ENCODE measurements at regions not wholly inside any gene's neighbourhood (a gene's known extent, or its start where the extent isn't known, plus 50 kb on each side); places are given as distances from the start of the nearest gene placed in this dataset.

DNA sequence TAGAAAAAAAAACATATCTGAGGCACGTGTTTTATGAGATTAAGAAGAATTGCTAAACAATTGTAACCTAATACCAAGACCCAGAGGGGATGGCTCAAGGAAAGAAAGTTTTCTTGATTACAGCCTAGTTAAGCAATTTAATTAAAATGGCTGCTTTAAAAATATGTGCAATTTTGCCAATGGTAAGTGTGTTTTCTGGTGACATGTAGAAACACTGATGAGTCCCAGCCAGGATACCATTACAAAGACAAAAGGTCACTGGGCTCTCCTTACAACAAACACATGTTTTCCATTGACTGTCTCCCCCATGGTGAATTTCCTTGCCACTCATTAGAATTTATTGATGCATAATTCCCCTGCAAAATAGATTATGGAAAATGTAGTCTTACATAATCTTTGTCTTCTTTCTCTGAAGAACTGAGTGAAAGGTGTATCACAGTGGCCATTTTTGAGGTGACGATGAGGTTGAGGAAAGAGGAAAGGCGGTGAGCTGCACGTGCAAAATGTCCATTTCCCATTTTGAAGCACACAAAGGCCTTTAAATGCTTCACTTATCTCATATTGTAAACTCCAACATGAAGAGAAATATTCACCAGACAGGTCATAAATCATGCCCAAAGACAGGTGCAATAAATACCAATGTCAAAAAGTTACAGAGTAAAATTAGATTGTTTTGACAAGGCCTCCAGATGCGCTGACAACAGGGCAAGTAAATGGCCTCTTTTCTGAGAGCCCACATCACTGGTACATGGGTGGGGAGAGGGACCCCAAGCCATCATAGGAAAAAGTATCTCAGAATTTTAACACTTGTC lies 696.9 kb downstream of the KCNJ2 start:
- Histone ChIP-seq H3K27ac (ENCODE audit: low read length) (no peak overlapping the region), H3K4me1 (ENCODE audit: control insufficient read depth in 1 of 2, insufficient read depth in 2 of 2, low read length in 2 of 2) (no peaks in the 10 kb centered on the region), H3K4me3 (ENCODE audit: low read depth in 1 of 2, low read length in 2 of 2) (no peak overlapping the region), H3K9me3 (ENCODE audit: control insufficient read depth in 1 of 2, low read length in 2 of 2) (no peaks in the 10 kb centered on the region), H3K36me3 (ENCODE audit: control insufficient read depth in 1 of 2, insufficient read depth in 2 of 2, low read length in 2 of 2) (no peaks in the 10 kb centered on the region), H3K27me3 (ENCODE audit: low read depth, low read length) (no peaks in the 10 kb centered on the region)

DNA sequence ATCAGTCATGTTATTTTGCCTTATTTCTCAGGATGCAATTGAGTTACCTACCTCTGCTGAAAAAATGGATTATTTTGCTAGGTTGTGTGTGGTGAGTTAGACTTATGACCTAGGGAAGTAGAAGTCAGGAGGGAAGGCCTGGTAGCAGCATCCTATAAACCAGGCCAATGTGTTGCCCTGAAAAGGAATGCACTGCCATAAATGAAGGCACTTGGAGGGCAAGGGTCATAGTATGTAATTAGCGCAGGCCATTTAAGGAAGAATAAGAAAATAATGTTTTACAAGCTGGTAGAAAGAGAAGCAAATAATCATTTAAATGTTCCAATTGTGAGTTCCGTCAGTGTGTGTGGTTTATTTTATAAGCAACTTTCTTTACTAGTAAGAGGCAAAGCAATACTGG lies 698.8 kb downstream of the KCNJ2 start:
- Histone ChIP-seq H3K9me3 (ENCODE audit: control insufficient read depth in 1 of 2, low read length in 2 of 2) (no peaks in the 10 kb centered on the region), H3K4me3 (ENCODE audit: low read depth in 1 of 2, low read length in 2 of 2) (no peak overlapping the region), H3K27ac (ENCODE audit: low read length) (no peak overlapping the region), H3K4me1 (ENCODE audit: control insufficient read depth in 1 of 2, insufficient read depth in 2 of 2, low read length in 2 of 2) (no peaks in the 10 kb centered on the region), H3K27me3 (ENCODE audit: low read depth, low read length) (no peaks in the 10 kb centered on the region), H3K36me3 (ENCODE audit: control insufficient read depth in 1 of 2, insufficient read depth in 2 of 2, low read length in 2 of 2) (no peaks in the 10 kb centered on the region)

DNA sequence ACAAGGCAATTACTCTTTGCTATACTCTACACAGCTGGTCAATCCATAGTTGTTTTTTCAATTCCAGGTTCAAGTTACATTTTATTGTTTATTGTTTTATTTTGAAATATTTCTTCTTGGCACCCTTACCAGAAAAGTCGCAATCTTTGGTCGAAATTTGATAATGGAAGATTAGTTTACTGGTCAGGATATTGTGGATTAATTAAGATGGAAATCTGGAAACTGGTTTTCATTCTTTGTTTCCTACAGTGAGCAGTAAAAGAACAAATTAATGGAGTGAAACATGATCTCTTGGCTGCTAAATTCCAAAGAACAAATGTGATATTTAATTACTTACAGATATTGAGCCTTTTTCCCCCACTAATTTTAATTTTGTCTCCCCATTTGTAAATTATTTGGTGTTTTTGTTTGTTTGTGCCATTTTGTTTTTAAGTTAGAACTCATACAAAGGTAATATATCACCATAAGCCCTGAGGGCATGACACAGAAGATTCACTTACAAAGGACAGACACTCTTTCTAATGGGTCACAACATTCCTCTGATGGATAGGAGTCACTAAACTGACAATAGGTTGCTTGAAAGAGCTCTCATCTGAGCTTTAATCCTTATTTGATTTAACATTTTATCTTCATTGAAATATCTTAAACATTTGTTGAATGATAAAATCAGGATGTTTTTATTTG lies 700.2 kb downstream of the KCNJ2 start:
- Histone ChIP-seq H3K36me3 (ENCODE audit: control insufficient read depth in 1 of 2, insufficient read depth in 2 of 2, low read length in 2 of 2) (no peaks in the 10 kb centered on the region), H3K27me3 (ENCODE audit: low read depth, low read length) (no peaks in the 10 kb centered on the region), H3K27ac (ENCODE audit: low read length) (no peak overlapping the region), H3K4me1 (ENCODE audit: control insufficient read depth in 1 of 2, insufficient read depth in 2 of 2, low read length in 2 of 2) (no peaks in the 10 kb centered on the region), H3K9me3 (ENCODE audit: control insufficient read depth in 1 of 2, low read length in 2 of 2) (no peaks in the 10 kb centered on the region), H3K4me3 (ENCODE audit: low read depth in 1 of 2, low read length in 2 of 2) (no peak overlapping the region)

DNA sequence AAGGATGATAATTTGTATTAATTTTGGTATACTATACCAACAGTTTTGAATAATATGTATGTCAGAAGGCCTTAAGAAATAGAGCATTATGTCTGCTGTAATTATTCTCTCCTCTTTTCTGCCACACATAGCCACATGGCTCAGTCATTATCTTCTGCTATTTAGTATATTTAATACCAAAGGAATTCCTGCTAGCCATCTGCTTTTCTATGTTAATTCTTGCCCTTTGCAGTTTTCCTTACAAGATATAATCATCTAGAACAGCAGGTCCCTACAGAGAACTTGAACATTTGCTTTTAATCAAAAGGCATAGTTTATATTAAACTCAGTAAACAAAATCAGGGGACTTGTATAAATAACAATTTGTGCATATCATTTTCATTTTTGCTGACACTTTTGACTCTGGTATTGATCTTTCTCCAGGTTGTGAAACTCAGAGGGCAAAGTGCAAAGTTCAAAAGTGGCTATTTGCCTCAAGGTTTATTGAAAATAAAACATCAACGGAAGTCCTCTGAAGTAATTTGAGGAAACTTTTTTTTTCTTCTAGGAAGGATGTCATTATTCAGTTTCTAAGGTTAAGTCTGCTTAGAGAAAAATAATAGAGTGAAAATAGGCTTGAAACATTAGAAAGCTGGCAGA lies 702.0 kb downstream of the KCNJ2 start:
- Histone ChIP-seq H3K4me1 (ENCODE audit: control insufficient read depth in 1 of 2, insufficient read depth in 2 of 2, low read length in 2 of 2) (no peaks in the 10 kb centered on the region), H3K9me3 (ENCODE audit: control insufficient read depth in 1 of 2, low read length in 2 of 2) (no peaks in the 10 kb centered on the region), H3K27me3 (ENCODE audit: low read depth, low read length) (no peaks in the 10 kb centered on the region), H3K4me3 (ENCODE audit: low read depth in 1 of 2, low read length in 2 of 2) (no peak overlapping the region), H3K36me3 (ENCODE audit: control insufficient read depth in 1 of 2, insufficient read depth in 2 of 2, low read length in 2 of 2) (no peaks in the 10 kb centered on the region), H3K27ac (ENCODE audit: low read length) (no peak overlapping the region)

DNA sequence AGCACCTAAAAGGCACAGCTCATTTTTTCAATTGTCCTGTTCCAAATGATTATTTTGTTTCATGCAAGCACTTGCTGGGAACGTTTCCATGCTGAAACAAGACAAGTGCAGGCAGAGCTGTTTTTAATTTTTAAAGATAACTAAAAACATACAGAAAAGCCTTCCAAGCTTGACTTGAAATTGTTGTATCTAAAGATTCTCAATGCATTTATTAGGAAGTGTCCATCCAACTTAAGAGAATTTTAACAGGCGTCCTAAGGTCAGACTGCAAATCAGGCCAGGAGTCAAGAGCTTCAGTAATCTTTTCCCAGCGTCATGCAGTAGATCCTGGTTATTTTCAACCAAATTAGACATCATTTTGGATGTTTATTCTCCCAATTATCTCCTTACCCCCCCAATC lies 702.8 kb downstream of the KCNJ2 start:
- Histone ChIP-seq H3K4me1 (ENCODE audit: control insufficient read depth in 1 of 2, insufficient read depth in 2 of 2, low read length in 2 of 2) (no peaks in the 10 kb centered on the region), H3K4me3 (ENCODE audit: low read depth in 1 of 2, low read length in 2 of 2) (no peak overlapping the region), H3K27ac (ENCODE audit: low read length) (no peak overlapping the region), H3K27me3 (ENCODE audit: low read depth, low read length) (no peaks in the 10 kb centered on the region), H3K9me3 (ENCODE audit: control insufficient read depth in 1 of 2, low read length in 2 of 2) (no peaks in the 10 kb centered on the region), H3K36me3 (ENCODE audit: control insufficient read depth in 1 of 2, insufficient read depth in 2 of 2, low read length in 2 of 2) (no peaks in the 10 kb centered on the region)

DNA sequence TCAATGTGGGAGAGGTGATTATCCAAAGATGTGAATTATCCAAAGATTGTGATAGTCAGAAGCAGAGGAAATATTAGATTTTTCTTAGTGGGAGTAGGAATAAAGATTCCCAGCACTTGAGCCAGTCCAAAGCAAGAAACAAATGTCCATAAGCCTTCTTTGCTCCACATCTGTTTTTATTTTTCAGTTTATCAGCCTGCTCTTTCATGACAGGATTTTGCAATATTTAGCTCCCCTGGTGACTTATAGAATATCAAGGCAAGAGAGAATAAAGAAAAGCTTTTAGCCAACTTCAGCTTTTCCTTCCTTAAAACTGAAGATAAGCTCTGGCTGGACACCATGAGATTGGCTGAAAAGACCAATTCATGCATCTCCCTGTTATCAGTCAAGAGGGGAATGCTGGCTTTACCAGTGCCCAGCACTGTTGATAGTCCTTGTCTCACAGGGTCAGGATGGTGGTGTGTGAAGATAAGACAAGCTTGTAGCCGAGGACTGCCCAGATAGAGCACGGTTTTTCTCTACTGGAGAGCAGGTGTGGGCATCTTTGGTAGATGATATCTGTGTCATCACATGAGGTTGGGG lies 706.5 kb downstream of the KCNJ2 start:
- no peaks in the 10 kb centered on the region for H3K36me3 ChIP-seq (ENCODE audit: control insufficient read depth in 1 of 2, insufficient read depth in 2 of 2, low read length in 2 of 2)
- no peaks in the 10 kb centered on the region for H3K27me3 ChIP-seq (ENCODE audit: low read depth, low read length)
- H3K9me3 ChIP-seq (ENCODE audit: control insufficient read depth in 1 of 2, low read length in 2 of 2) = no peaks in the 10 kb centered on the region
- H3K4me3 ChIP-seq (ENCODE audit: low read depth in 1 of 2, low read length in 2 of 2) = no peak overlapping the region
- no peak overlapping the region for H3K27ac ChIP-seq (ENCODE audit: low read length)
- no peaks in the 10 kb centered on the region for H3K4me1 ChIP-seq (ENCODE audit: control insufficient read depth in 1 of 2, insufficient read depth in 2 of 2, low read length in 2 of 2)

DNA sequence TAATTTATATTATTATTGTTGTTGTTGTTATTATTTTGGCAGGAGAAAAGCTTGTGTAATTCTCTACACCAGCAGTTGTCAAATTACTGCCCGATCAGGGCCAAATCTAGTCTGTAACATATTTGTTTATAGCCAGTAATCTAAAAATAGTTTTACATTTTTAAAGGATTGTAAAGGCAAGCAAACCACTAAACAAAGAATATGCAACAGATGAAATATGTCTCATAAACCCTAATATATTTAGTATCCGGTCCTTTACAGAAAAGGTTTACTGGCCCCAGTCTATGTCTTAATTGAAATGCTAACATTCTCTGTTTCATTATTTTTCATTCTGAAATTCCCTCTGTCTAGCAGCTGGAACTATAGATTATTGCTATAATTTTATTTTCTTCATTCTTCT lies 709.5 kb downstream of the KCNJ2 start:
- no peaks in the 10 kb centered on the region for H3K36me3 ChIP-seq (ENCODE audit: control insufficient read depth in 1 of 2, insufficient read depth in 2 of 2, low read length in 2 of 2)
- no peaks in the 10 kb centered on the region for H3K27me3 ChIP-seq (ENCODE audit: low read depth, low read length)
- H3K9me3 ChIP-seq (ENCODE audit: control insufficient read depth in 1 of 2, low read length in 2 of 2) = no peaks in the 10 kb centered on the region
- H3K4me3 ChIP-seq (ENCODE audit: low read depth in 1 of 2, low read length in 2 of 2) = no peak overlapping the region
- H3K4me1 ChIP-seq (ENCODE audit: control insufficient read depth in 1 of 2, insufficient read depth in 2 of 2, low read length in 2 of 2) = no peaks in the 10 kb centered on the region
- H3K27ac ChIP-seq (ENCODE audit: low read length) = no peak overlapping the region

DNA sequence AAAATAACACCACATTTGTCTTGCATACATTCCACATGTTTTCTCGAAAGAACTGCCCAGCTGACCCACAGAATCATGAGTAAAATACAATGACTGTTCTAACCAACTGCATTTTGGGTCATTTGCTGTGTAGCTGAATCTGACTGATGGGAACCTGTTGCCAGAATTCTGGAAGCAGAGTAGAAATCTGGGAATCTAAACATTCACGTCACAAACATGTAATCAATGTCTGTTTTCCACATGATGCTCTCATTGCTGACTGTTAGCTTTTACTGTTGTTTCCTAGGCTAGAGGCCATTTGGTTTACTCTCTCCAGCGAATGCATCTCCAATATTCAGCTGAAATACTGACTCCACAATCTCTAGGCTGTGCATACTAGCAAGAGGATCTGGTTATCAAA lies 710.1 kb downstream of the KCNJ2 start:
- Histone ChIP-seq H3K4me1 (ENCODE audit: control insufficient read depth in 1 of 2, insufficient read depth in 2 of 2, low read length in 2 of 2) (no peaks in the 10 kb centered on the region), H3K27ac (ENCODE audit: low read length) (no peak overlapping the region), H3K36me3 (ENCODE audit: control insufficient read depth in 1 of 2, insufficient read depth in 2 of 2, low read length in 2 of 2) (no peaks in the 10 kb centered on the region), H3K9me3 (ENCODE audit: control insufficient read depth in 1 of 2, low read length in 2 of 2) (no peaks in the 10 kb centered on the region), H3K4me3 (ENCODE audit: low read depth in 1 of 2, low read length in 2 of 2) (no peak overlapping the region), H3K27me3 (ENCODE audit: low read depth, low read length) (no peaks in the 10 kb centered on the region)

DNA sequence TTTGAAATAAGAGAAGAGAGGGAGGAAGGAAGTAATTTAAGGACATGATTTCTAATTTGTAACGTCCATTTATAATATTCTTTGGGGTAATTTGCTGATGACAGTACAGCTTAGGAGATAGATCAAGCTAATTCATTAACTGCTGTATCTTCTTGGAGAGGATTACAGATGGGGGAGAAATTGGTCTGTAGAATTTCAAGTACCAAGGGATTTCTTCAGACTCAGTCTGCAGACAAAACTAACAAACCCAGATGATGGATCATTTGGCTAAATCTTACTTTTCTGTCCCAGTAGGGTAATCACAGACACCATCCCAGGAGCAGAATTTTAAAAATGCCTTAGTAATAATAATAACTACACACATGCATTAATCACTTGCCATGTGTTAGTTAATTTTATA lies 711.8 kb downstream of the KCNJ2 start:
- Histone ChIP-seq H3K9me3 (ENCODE audit: control insufficient read depth in 1 of 2, low read length in 2 of 2) (no peaks in the 10 kb centered on the region), H3K36me3 (ENCODE audit: control insufficient read depth in 1 of 2, insufficient read depth in 2 of 2, low read length in 2 of 2) (no peaks in the 10 kb centered on the region), H3K4me3 (ENCODE audit: low read depth in 1 of 2, low read length in 2 of 2) (no peak overlapping the region), H3K27ac (ENCODE audit: low read length) (no peak overlapping the region), H3K27me3 (ENCODE audit: low read depth, low read length) (no peaks in the 10 kb centered on the region), H3K4me1 (ENCODE audit: control insufficient read depth in 1 of 2, insufficient read depth in 2 of 2, low read length in 2 of 2) (no peaks in the 10 kb centered on the region)

DNA sequence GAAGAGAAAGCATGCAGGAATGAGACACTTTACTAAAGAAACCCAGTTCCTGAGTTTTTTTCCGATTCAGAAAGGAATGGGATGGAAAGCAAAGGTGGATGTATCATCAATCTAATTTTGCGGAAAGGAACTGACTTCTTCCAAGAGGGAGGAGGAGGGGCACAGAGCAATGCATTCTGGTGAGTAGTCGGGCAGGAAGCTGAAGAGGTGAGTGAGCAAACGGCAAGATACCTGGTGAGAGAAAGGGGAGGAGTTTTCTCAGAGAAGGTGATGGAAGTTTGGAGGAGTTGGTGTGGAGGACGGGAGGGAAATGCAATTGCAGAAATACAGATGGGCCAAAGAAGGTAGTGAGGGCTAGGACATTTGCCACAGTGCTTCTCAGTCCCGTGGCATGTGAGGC lies 713.2 kb downstream of the KCNJ2 start:
- H3K4me3 ChIP-seq (ENCODE audit: low read depth in 1 of 2, low read length in 2 of 2) = no peak overlapping the region
- H3K27ac ChIP-seq (ENCODE audit: low read length) = no peak overlapping the region
- no peaks in the 10 kb centered on the region for H3K9me3 ChIP-seq (ENCODE audit: control insufficient read depth in 1 of 2, low read length in 2 of 2)
- H3K36me3 ChIP-seq (ENCODE audit: control insufficient read depth in 1 of 2, insufficient read depth in 2 of 2, low read length in 2 of 2) = no peaks in the 10 kb centered on the region
- no peaks in the 10 kb centered on the region for H3K27me3 ChIP-seq (ENCODE audit: low read depth, low read length)
- no peaks in the 10 kb centered on the region for H3K4me1 ChIP-seq (ENCODE audit: control insufficient read depth in 1 of 2, insufficient read depth in 2 of 2, low read length in 2 of 2)

DNA sequence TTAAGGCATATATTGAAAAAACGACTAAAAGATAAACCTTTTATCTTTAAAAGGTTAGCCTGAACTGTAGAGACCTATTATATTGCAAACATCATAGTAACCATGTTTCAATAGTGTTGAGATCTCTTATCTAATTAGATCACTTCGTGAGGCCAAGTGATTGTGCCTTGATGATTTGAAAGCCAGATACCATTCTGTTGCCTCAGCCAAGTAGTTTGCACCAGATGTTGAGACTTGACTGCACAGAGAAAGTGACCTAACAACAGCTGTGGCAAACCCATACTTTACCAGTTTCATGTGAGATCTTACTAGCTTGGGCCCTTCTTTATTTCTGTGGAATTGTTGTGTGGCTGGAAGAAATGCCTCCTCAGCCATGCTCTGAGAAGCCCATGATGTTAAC lies 717.3 kb downstream of the KCNJ2 start:
- Histone ChIP-seq H3K4me3 (ENCODE audit: low read depth in 1 of 2, low read length in 2 of 2) (no peak overlapping the region), H3K4me1 (ENCODE audit: control insufficient read depth in 1 of 2, insufficient read depth in 2 of 2, low read length in 2 of 2) (no peaks in the 10 kb centered on the region), H3K27me3 (ENCODE audit: low read depth, low read length) (no peaks in the 10 kb centered on the region), H3K27ac (ENCODE audit: low read length) (no peak overlapping the region), H3K36me3 (ENCODE audit: control insufficient read depth in 1 of 2, insufficient read depth in 2 of 2, low read length in 2 of 2) (no peaks in the 10 kb centered on the region), H3K9me3 (ENCODE audit: control insufficient read depth in 1 of 2, low read length in 2 of 2) (no peaks in the 10 kb centered on the region)
